Activated CD4-positive, CD25-positive, alpha-beta regulatory T cell (primary cell): ENCODE measurements at regions not wholly inside any gene's neighbourhood (a gene's known extent, or its start where the extent isn't known, plus 50 kb on each side); places are given as distances from the start of the nearest gene placed in this dataset.

Experiments
- DNase-seq, 4 experiments: peaks; one replicate each; lab custom pipeline; 2025; lab: John Stamatoyannopoulos, UW

DNA sequence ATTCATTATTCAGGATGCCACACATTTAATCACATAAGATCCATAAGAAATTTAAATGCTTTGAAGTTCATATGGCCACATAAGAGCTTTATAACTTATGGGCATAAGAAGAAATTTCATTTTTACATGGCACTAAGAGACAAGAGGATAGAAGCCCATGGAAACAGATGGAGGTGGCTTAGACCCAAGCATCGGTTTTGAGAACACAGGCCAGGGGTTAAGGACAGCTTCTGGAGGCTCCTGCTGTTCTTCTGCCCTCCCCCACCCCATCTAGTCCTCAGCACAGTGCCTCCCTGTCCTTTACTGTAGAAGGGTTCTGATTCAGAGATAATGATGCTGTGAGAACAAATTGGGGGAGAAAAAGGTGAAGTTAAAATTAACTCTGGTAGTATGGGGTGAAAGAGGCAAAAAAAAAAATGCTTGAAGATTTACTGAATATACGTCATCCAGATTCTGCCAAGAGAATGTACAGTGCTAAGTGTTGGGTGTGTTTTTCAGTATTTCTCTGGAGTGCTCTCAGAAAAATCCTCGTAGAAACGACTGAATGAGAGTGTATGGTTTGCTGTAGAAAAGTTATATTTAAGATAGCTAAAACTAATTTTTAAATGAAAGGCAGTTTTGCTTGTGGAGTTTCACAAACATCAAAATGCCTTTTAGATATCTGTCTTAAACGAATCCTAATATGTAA is 539.7 kb downstream of the QKI start:
- DNase-seq: no peak

DNA sequence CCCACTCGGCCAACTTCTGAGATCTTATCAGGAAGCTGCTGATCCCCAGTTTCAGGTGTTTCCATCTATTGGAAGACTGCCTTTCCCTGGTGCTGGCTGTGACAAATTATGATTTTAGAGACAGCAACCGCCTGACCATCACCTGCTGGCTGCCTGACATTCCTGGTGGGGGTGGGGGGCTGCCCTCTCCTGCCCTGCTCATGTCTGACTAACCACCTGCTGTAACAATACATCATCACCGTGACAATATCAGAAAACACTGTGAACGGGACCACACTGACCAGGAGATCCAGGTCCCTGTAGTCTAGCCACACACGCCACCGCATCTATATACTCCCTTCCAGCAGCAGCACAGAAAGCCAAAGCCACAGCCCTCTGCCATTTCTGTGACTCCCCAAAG is 537.5 kb downstream of the QKI start:
- DNase-seq: no peak

DNA sequence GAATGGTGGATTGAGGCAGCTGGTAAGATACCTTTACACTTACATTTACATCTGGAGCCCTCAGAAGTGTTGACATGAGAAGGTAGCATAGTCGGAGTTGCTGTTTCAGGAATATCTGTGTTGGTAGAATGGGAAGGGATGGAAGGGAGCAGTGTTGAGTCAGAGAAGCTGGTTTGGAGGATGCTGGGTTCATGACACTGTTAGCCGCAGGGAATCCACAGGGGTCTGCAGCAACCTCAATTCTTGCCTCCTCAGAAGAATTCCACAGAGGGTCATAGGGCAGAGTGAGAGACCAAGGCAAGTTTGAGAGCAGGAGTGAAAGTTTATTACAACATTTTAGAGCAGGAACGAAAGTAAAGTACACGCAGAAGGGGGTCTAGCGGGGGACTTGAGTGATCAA is 536.8 kb downstream of the QKI start:
- no peak for DNase-seq

DNA sequence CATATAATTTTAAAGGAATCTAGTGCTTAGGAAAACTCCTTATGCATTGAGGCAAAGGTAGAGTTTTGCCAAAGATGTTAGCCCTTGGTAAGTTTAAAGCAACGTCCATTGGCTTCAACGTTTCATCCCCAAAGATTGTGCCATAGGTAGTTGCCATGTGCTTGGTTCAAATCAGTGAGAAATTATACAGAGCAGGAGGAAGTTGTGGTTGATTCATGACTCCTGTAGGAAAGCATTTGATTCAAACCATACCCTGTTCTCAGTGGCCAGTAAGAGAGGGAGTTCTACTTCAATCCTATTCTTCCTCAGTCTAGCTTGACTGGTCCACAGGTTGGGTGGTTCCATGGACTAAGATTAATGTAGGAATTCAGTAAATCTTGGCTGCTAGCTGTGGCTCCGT is 535.6 kb downstream of the QKI start:
- DNase-seq: no peak

DNA sequence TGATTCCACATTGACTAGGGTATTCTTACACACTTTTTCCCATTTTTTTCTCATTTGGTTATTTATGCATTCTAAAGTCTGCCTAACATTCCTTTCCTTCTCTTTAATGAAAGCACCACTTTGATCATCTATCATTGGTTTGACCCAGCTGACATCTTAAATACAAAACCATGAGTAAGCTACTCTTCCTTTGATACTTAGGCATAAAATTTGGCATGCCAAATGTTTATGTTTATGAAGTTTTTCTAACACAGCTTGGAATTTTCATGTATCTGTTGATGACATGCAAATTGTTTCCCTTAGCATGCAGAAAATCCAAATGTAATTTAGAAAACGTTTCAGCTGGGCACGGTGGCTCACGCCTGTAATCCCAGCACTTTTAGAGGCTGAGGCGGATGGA is 534.9 kb downstream of the QKI start:
- DNase-seq: no peak

DNA sequence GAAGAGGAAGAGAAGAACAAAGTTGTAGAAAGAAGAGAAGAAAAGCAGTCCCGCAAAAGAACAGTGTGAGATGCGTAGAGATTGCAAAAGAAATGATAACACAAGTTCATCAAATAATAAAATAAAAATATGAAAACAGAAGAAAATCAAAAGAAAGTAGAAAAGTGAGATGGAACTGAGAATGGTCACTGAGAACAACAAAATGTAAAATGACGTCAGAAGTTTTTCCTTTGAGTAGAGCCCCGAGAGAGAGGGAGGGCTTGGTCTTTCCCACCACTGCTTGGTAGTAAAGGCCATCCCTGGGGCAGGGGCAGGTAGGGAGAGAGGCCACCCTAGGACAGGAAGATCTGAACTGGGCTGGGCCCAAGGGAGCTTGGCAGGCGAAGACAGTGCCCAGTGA is 533.7 kb downstream of the QKI start:
- no peak for DNase-seq

DNA sequence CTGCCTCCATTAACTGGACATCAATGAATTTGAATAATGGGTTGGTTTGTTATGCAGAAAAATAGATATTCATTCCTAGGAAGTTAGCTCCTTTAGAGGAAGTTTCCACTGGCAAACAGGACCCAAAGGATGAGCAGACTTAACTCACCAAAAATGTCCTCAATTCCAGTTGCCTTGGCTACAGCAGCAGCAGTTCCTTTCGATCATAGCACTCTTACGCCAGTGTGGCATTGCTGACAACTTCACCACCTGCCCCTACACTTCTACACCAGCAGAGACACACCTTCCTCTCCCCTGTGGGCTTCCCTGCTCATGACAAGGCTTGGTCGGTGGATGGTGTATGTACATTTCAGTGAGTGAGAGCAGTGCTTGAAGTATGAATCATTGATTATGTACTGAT is 532.8 kb downstream of the QKI start:
- no peak for DNase-seq

DNA sequence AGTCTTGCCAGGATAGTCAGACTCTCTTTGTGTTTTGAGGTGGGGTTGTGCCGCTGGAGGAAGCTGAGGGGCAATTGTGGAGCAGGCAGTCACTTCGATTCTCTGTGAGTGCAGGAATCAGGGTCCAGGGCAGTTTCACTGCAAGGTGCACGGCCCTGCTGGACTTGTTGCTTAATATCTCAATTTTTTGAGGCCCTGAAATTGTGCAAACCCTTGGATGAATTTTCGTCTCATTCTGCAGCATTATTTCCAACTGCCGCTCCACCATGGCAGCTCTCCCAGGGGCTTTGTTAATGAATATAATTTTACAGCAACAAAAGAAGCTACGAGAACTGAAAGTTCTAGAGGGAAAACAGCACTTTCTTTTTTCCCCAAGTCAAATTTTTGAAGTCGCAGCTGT is 531.9 kb downstream of the QKI start:
- no peak for DNase-seq

DNA sequence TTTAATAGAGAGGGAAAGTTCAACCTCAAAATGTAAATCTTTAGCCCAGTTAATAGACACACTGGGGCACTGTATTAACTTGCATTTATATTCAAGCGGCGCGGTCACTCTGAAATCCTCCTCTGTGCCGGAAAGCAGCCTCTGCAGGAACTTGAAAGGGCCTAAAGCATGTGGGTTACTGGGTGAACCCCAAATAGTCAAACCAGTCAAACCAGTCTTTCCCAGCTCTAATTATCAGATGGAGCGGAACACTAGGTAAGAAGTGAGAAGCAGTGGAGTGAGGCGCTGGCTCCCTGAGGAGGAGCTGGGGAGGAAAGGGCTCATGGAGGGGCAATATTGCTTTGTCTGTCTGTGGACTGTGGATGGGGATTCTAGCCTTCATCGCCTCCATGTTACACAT is 531.3 kb downstream of the QKI start:
- DNase-seq: no peak

DNA sequence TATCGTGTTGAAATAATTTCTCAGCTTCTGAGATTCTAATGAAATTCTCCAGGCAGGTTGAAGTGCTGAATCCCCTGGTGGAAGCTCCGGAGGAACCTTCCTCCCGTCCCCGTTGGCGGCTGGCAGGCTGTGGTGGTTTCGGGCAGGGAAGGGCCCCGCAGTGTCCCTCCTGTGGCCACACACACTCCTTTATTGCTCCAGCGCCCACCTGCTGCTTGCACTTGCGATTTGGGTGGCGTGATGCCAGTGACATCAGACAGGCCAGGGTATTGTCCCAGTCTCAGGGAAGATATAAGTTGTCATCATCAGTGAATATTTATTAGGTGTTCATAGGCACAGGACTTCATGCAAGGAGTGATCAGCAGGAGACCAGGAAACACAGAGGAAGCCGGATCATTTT is 530.4 kb downstream of the QKI start:
- DNase-seq: no peak

DNA sequence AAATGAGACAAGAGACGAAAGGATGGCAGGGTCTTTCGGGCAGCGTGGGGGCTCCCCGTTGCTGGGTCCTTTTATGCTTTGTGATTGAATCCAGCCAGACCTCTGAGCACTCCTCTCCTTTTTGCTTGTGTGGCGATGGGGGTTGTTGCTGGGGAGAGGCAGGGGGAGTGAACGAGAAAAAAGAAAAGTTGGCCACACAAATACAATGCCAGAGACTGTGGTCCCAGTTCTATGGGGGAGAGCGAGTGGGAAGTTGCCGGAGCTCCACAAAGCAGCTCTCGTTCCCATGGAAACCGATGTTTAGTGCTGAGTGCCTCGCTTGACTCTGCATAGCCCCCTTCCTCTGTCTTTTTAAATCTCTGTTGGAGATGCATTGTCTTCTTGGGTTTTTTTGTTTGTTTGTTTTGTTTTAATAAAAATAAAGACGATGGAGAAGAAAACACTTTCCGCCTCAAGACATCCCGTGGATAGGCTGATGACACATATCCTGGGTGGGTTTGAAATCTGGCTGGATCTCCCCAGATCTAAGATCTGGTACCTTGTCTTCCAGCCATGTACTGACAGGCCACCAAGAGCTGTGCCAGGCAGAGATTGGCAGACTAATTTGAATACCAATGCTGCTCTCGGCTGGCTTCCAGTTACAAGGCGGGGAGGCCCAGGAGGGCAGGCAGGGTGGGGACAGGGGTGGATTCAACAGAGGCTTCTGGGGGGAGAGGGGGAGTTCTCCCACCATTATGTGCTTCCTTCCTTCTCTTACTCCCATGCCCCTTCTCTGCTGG is 529.3 kb downstream of the QKI start:
- no peak for DNase-seq

DNA sequence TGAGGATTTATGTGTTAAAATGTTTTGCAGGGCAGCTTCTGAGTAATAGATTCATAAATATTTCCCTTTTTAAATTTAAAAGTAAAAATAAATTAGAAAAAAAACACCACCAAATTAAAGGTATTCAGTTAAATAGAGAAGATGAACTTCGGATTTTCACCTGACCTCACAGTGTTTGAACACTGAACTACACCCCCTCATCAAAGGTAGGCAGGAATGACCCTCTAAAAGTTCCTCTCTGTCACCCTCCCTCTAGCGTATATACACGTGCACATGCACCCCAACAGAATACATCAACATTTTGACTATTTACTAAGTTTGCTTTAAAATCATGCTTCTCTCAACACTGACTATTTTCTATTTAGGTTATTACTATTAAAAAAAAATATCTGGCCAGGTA is 528.3 kb downstream of the QKI start:
- no peak for DNase-seq

DNA sequence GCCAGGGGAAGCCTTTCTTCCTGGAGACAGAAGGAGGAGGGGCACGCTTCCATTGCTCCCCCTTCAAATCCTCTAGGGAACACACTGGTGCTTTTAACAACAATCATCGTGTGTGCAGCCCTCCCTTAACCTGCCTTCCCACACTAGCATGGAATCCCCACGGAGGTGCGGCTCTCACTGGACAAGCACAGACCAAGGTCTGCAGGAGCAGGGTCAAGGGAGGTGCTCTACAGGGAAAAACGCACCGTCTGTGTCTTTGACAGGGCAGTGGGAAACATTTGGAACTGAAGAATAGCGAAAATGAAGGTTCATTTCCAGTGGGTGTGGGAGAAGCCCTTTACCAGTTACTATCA is 527.1 kb downstream of the QKI start:
- DNase-seq: no peak

DNA sequence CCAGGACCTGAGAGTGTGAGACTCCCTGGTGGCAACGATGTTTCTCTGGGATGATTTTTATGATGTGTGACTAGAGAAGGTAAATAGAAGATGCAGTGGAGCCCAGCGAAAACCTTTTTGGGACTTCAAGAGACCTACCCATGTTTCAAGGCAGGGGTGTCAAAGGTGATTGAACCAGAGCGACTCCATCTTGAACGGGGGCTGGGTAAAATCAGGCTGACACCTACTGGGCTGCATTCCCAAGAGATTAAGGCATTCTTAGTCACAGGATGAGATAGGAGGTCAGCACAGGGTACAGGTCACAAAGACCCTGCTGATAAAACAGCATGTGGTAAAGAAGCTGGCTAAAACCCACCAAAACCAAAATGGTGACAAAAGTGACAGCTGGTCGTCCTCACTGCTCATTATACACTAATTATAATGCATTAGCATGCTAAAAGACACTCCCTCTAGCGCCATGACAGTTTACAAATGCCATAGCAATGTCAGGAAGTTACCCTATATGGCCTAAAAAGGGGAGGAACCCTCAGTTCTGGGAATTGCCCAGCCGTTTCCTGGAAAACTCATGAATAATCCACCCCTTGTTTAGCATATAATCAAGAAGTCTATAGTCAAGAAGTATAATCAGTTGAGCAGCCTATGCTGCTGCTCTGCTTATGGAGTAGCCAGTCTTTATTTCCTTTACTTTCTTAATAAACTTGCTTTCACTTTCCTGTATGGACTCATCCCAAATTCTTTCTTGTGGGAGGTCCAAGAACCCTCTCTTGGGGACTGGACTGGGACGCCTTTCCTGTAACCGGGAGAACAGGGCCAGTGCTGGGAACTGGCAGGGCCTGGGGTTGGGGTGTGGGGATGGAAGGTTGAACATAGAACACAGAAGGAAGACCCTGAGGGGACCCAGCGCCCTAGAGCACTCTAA is 526.4 kb downstream of the QKI start:
- DNase-seq: no peak

DNA sequence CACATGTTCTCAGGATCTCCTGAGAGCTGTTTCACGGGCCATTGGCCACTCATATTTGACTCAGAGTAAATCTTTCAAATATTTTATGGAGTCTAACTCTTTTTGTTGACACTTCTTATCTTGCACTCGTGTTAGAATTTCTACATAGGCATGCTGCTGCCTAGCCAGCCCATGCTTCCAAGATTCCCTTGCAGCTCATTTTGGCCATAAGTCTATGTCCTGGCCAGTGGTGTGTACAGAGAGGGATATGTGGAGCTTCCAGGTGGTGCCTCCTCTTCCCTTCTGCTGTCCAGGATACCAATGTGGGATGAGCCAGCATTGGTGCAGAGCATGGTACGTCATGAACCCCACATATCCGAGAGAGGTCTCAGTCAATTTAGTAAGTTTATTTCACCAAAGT is 522.6 kb downstream of the QKI start:
- DNase-seq: no peak

DNA sequence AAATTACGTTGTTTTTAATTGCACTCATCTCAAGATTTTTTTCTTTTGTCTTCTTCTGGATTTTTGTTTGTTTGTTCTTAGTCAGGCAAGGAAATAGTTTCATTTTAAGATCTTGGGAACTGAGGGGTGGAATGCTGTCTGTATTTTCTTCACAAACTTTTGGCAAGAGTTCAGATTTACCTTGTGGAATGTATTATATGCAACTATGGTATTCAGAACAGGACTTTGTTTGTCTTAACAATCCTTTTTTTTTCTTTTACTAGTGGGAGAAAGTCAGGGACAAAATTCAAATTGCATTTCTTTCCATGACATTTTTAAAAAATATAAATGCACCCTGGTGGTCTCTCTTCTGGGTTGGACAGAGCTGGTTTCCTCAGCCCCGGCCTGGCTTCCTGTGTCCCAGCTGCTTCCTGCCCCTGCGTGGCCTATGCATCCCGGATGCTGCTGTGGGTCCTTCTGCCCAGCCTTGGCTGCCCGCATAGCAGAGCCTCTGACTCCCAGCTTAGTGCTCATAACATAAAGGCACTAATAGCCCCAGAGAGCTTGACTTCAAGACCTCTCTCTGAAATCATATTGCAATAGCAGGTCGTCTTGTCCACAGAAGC is 520.7 kb downstream of the QKI start:
- no peak for DNase-seq

DNA sequence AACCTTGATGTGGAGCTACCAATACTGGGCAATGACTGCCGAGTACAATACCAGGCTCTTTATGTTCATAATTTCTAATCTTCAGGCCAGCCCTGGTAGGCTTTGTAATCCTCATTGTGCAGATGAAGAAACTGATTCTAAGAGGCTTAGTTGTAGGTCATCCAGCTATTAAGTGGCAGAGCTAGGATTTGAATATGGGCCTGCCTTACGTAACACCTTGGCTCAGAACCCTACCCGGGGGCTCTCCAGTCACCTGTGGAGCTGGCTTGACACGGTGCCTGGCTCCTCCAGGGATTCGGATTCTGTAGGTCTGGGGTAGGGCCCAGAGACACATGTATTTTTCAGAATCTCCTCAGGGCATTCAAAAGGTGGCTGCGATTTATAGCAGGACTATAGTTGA is 515.5 kb downstream of the QKI start:
- no peak for DNase-seq

DNA sequence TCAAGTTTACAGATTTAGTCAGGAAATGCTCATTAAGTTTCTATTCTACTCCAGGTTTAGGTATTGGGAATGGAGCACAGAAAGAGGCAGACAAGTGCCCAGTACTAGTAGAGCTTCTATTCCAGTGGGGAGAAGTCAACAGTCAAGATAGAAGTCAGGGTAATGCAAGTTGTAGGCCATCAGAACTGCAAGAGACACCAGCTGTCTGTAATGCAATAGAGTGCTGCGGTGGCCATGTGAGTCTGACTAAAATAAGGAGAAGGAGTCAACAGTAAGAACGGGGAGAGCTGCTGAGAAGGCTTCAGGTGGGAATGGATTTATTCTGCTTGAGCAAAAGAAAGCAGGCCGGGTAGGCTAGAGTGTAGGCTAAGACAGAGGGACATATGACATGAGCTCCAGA is 515.0 kb downstream of the QKI start:
- DNase-seq: no peak

DNA sequence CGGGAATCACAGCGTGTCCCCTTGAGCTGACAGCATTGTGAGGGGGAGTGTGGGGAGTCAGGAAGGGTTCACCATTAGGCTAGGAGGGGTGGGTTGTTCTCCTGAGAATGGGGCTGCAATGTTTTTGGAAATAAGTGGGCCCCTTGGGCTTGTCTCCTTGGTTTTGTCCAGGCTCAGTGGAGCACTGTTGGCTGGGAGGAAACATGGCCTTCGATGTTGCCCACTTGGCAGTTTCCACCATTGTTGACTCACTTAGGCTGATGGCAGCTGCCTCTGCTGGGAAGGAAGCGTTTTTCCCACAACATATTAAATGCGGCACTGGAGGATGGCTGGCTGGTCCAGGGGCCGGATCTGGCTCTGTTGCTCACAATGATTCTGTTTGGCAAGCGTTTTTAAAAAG is 512.1 kb downstream of the QKI start:
- DNase-seq: no peak

DNA sequence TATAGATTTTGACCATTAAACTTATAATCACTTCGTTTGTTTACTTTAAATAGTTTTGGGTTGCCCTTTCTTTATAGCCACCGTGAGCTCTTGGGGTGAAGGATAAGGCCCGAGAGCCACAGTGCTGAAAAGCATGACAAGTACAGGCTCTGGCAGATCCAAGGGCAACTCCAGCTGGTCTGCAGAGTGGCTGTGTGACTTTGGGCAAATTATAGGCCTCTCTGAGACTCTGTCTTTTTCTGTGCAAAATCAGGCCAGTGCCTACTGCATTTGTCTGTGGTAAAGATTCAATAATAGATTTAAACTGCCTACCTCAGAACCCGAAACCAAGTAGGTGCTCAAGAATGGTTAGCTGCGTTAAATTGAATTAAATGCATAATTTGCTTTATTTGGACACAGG is 511.3 kb downstream of the QKI start:
- no peak for DNase-seq

DNA sequence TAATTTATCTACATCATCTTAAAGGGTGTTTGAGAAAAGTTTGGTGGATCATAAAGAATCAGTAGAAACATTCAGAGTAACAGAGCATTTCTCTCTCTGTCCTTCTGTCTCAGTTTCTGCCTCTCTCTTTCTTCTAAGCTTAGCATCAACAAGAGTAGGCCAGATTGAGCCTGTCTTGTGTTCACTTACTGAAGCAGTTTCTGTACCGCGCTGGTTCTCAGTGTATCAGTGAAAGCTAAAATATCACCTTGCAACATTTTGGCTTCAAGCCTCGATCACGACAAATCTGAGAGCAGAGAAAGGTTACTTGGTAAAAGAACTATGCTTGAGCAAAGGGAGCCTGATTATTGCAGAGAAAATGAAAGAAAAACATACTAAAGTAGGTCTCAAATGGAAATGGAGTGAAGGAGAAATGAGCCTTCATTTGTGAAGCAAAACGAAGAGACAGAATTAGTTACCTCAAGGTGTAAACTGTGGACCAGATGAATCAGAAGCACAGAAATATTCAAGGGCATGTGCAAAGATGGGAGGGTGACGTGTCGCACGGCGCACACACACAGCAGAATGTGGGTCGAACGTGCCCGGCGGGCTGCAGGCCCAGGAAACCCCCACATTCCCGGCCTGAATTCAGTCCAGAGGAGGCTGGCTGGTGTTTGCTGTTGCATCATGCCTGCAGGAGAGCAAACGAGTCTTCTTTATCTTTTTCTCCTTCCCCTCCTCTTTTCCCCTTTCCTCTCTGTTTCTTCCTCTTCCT is 509.3 kb downstream of the QKI start:
- DNase-seq: no peak

DNA sequence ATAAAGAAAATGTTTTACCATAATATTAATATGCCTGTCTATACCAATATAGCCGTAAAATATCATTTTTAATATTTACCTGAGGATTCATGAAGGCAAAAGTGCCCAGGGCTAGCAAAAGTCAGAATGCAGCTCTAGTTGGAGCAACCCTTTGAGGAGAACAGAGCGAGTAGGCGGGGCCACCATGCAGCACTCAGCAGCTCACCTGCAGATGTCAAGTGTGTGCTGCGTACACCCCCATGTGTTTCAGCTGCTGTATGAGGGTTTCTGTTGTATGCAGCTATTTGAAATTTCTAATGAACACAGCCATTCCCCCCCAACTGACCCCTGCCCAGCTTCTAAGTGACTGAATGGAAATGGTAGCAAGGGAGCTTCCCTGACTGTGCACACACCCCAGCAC is 508.0 kb downstream of the QKI start:
- DNase-seq: no peak
